B cell (primary cell): ENCODE measurements at regions not wholly inside any gene's neighbourhood (a gene's known extent, or its start where the extent isn't known, plus 50 kb on each side); places are given as distances from the start of the nearest gene placed in this dataset.

Experiments
- CTCF ChIP-seq: fragments of 200-600 bp; IDR thresholded peaks from one replicate; pipeline ENCODE4 v1.8.0; 2022; ENCODE audit warnings: antibody characterized with exemption, mild to moderate bottlenecking
- EZH2 ChIP-seq: IDR thresholded peaks from 2 replicates; pipeline ENCODE4 v1.6.1; 2012; ENCODE audit warnings: borderline replicate concordance, low read depth, mild to moderate bottlenecking, moderate library complexity, low read length; ENCODE audit not compliant: insufficient read depth, poor library complexity, severe bottlenecking

GRCh38 chr11:57938351-57938750 is 85.3 kb upstream of the OR9Q1 start:
- TF ChIP-seq CTCF (no peak), EZH2 (no peak)
